Hepatocyte (in vitro differentiated cells): ENCODE measurements at regions not wholly inside any gene's neighbourhood (a gene's known extent, or its start where the extent isn't known, plus 50 kb on each side); places are given as distances from the start of the nearest gene placed in this dataset.

Experiments
- CTCF ChIP-seq: fragments of 200-600 bp; sonication (generic); IDR thresholded peaks from 2 replicates; pipeline ENCODE4 v1.5.1; 2016; ENCODE audit warnings: antibody characterized with exemption, mild to moderate bottlenecking; ENCODE audit not compliant: poor library complexity
- EZH2 ChIP-seq: fragments of 200-600 bp; sonication (generic); IDR thresholded peaks from 2 replicates; pipeline ENCODE4 v1.6.1; 2016; ENCODE audit warnings: antibody characterized with exemption, mild to moderate bottlenecking, borderline replicate concordance
- EZH2phosphoT487 ChIP-seq: fragments of 200-600 bp; sonication (generic); IDR thresholded peaks from one replicate; pipeline ENCODE4 v1.6.1; 2018; ENCODE audit warnings: antibody characterized with exemption, mild to moderate bottlenecking, low read depth, moderate library complexity; ENCODE audit not compliant: unreplicated experiment, severe bottlenecking

- TF ChIP-seq CTCF (no peak), EZH2 (no peak), EZH2phosphoT487 (no peak)
Observed at GRCh38 chr17:63033142-63033541, 67.1 kb downstream of the TANC2 start.
